BJ (cell line): ENCODE measurements at regions not wholly inside any gene's neighbourhood (a gene's known extent, or its start where the extent isn't known, plus 50 kb on each side); places are given as distances from the start of the nearest gene placed in this dataset.
"Not testable (repeated sequence)": the region's sequence is repeated elsewhere in the genome, so short reads cannot be mapped to it uniquely, and the experiment has no call there.

Experiments used
- CTCF ChIA-PET: fragments of 350-600 bp; formaldehyde crosslinking; extraction: SDS; loops from one replicate; lab custom pipeline; 2021; ENCODE audit warnings: antibody characterized with exemption, inconsistent platforms; lab: Yijun Ruan, JAX
- POLR2A ChIA-PET: fragments of 300-600 bp; sonication (Branson Sonifier 250); formaldehyde crosslinking; extraction: SDS; loops from one replicate; lab custom pipeline; 2021; ENCODE audit warnings: antibody characterized with exemption; lab: Charles Lee
- DNase-seq: peaks from one replicate; pipeline ENCODE4 v3.0.0-alpha.2; 2011; ENCODE audit warnings: low read depth
- H3K27me3 ChIP-seq: 2 replicates; pipeline ENCODE4 v1.6.0; 2011; ENCODE audit warnings: low read length; ENCODE audit not compliant: control insufficient read depth, insufficient read depth
- H3K36me3 ChIP-seq: 2 replicates; pipeline ENCODE4 v1.5.1; 2011; ENCODE audit warnings: low read length; ENCODE audit not compliant: control insufficient read depth, insufficient read depth
- H3K4me3 ChIP-seq: 2 replicates; pipeline ENCODE4 v1.5.1; 2011; ENCODE audit warnings: low read depth, mild to moderate bottlenecking, control low read depth, low read length
- CTCF ChIP-seq: IDR thresholded peaks from 2 replicates; pipeline ENCODE4 v1.5.1; 2011; ENCODE audit warnings: low read depth, mild to moderate bottlenecking, control low read depth, inconsistent platforms, low read length, moderate library complexity; ENCODE audit not compliant: insufficient read depth

GRCh38 chr3:1456781-1457311, 364.0 kb downstream of the CNTN6 start:
- ChIA-PET CTCF (no interaction called here), POLR2A (no interaction called here)
- Histone ChIP-seq H3K36me3 (no peaks in the 10 kb centered on the region), H3K4me3 (no peak overlapping the region), H3K27me3 (no peaks in the 10 kb centered on the region)
- DNase-seq: no peak
- no peak for TF ChIP-seq CTCF

GRCh38 chr3:1462371-1462770, 369.5 kb downstream of the CNTN6 start:
- Histone ChIP-seq H3K36me3 (no peaks in the 10 kb centered on the region), H3K27me3 (no peaks in the 10 kb centered on the region), H3K4me3 (no peak overlapping the region)
- ChIA-PET CTCF (no interaction called here), POLR2A (no interaction called here)
- no peak for DNase-seq
- no peak for TF ChIP-seq CTCF

GRCh38 chr3:1462856-1463450, 370.1 kb downstream of the CNTN6 start:
- no peak for TF ChIP-seq CTCF
- no peak for DNase-seq
- CTCF ChIA-PET: no interaction called here

GRCh38 chr3:1465091-1465490, 372.3 kb downstream of the CNTN6 start:
- POLR2A ChIA-PET, CTCF ChIA-PET, H3K4me3 ChIP-seq, DNase-seq, H3K36me3 ChIP-seq, H3K27me3 ChIP-seq: not testable (repeated sequence)

More at GRCh38 chr3:1462856-1463450, 370.1 kb downstream of the CNTN6 start:
- no peaks in the 10 kb centered on the region for H3K27me3 ChIP-seq
- POLR2A ChIA-PET: no interaction called here
- H3K36me3 ChIP-seq: no peaks in the 10 kb centered on the region
- H3K4me3 ChIP-seq: no peak overlapping the region

GRCh38 chr3:1468145-1468544, 375.3 kb downstream of the CNTN6 start:
- DNase-seq: no peak
- no peak for TF ChIP-seq CTCF
- POLR2A ChIA-PET: no interaction called here
- CTCF ChIA-PET: no interaction called here
- Histone ChIP-seq H3K4me3 (no peak overlapping the region), H3K27me3 (no peaks in the 10 kb centered on the region), H3K36me3 (no peaks in the 10 kb centered on the region)

GRCh38 chr3:1469248-1469647, 376.4 kb downstream of the CNTN6 start:
- Histone ChIP-seq H3K4me3 (no peak overlapping the region), H3K27me3 (no peaks in the 10 kb centered on the region), H3K36me3 (no peaks in the 10 kb centered on the region)
- ChIA-PET POLR2A (no interaction called here), CTCF (no interaction called here)
- DNase-seq: no peak
- no peak for TF ChIP-seq CTCF
